Pancreas (tissue), 10 donors: ENCODE measurements at regions not wholly inside any gene's neighbourhood (a gene's known extent, or its start where the extent isn't known, plus 50 kb on each side); places are given as distances from the start of the nearest gene placed in this dataset.
A peak's percentile ranks its signal among the peaks of the same experiment; 100 is the strongest.

ENCODE experiments used
- ATAC-seq, 4 donors: fragments of 200-7000 bp; cut with Tn5 transposase; one replicate each; pipeline versions ENCODE4 v1.8.0 to v1.9.1; 2020; ENCODE audit warnings: mild to moderate bottlenecking in 4 of 4, moderate library complexity in 4 of 4
- DNase-seq, 6 donors: peaks; one replicate each; pipeline ENCODE4 v3.0.0-alpha.2; 2020
- FAIRE-seq: peaks from 2 replicates; lab custom pipeline; 2012; peaks lifted over from hg19 to GRCh38; lab: Jason Lieb, UNC
- H3K27ac ChIP-seq, 4 donors: fragments of 200-600 bp; sonication (generic); 1 replicate in 3 of 4; 2 replicates in 1 of 4; pipeline versions ENCODE4 v1.5.0 to v1.8.0; 2020
- H3K27me3 ChIP-seq, 4 donors: fragments of 200-600 bp; one replicate each; pipeline ENCODE4 v1.8.0; 2021
- H3K36me3 ChIP-seq, 3 donors: fragments of 200-600 bp; sonication (generic) in 1 of 3; one replicate each; pipeline versions ENCODE4 v1.5.0 to v1.8.0; 2020 to 2021
- H3K4me1 ChIP-seq, 3 donors: fragments of 200-600 bp; one replicate each; pipeline ENCODE4 v1.8.0; 2021
- H3K4me3 ChIP-seq, 4 donors: fragments of 200-600 bp; sonication (generic) in 2 of 4; one replicate each; pipeline versions ENCODE4 v1.5.0 to v1.8.0; 2020 to 2021
- H3K9me3 ChIP-seq, 4 donors: fragments of 200-600 bp; one replicate each; pipeline ENCODE4 v1.8.0; 2021
- CTCF ChIP-seq, 4 donors: fragments of 200-600 bp; sonication (generic) in 3 of 4; IDR thresholded peaks; one replicate each; pipeline versions ENCODE4 v1.5.0 to v1.8.0; 2021; ENCODE audit warnings: antibody characterized with exemption in 4 of 4
- WGBS, 2 donors: extraction: QIAGEN DNeasy Blood & Tissue Kit; methylation state at CpG; one replicate each; pipeline ENCODE4 v1.1.7; 2013; 5-methylcytosine and 5-hydroxymethylcytosine counted together
- intact Hi-C, 3 donors: fragments of 100-400 bp; cut with DNase I; formaldehyde crosslinking; loops; one replicate each; pipeline versions ENCODE4 v1.11.1 to v1.14.2; 2022
- donor health status: healthy with polysubstance abuse.
- donor health status: DM: no; HTN: no; CAD: no; lungs with moderate emphysema.
- donor health status: DM: no; HTN: no; CAD: no.
- donor health status: control.
- donor health status: control.
- donor health status: Bipolar disorder and iron deficiency.
- donor health status: DM: yes; HTN: yes; CAD: no.
- donor health status: DM: no; HTN: no; CAD: no.
- donor health status: DM: no; HTN: no; CAD: no.
- donor health status: DM: yes; HTN: yes; CAD: no.

- no peak for FAIRE-seq
- WGBS, 2 donors, result 82 to 87% methylated on average over 12 of the region's 12 CpGs
- peak in 2 of 6 donors; percentile 0 to 12 for DNase-seq
- no peak for TF ChIP-seq CTCF (IDR thresholded peaks at IDR 0.05)
- no peak overlapping the region for H3K27ac ChIP-seq
- H3K4me3 ChIP-seq, result no peak overlapping the region
- H3K27me3 ChIP-seq, result no peaks in the 10 kb centered on the region
- no peaks in the 10 kb centered on the region for H3K36me3 ChIP-seq
- H3K9me3 ChIP-seq, result no peaks in the 10 kb centered on the region
- no peaks in the 10 kb centered on the region for H3K4me1 ChIP-seq
- intact Hi-C loops, result no loop called here
- ATAC-seq, result no peak
Observed at GRCh38 chr2:120421126-120421829, 75.3 kb downstream of the INHBB start.

GRCh38 chr2:120421830-120422175, 75.9 kb downstream of the INHBB start:
- 46 to 55% methylated on average over 7 of the region's 7 CpGs for WGBS, 2 donors
- FAIRE-seq, result no peak
- H3K4me3 ChIP-seq, result no peak overlapping the region

GRCh38 chr2:120422465-120423160, 76.7 kb downstream of the INHBB start:
- no peaks in the 10 kb centered on the region for H3K36me3 ChIP-seq
- H3K4me1 ChIP-seq, result no peaks in the 10 kb centered on the region
- no peaks in the 10 kb centered on the region for H3K9me3 ChIP-seq
- H3K4me3 ChIP-seq, result no peak overlapping the region
- H3K27ac ChIP-seq, result no peak overlapping the region
- peak in 2 of 6 donors; percentile 1 to 13 for DNase-seq
- TF ChIP-seq CTCF (IDR thresholded peaks at IDR 0.05), result no peak
- intact Hi-C loops, result no loop called here
- H3K27me3 ChIP-seq, result no peaks in the 10 kb centered on the region
- no peak for FAIRE-seq
- 62 to 63% methylated on average over 9 of the region's 9 CpGs for WGBS, 2 donors
- peak in 2 of 4 donors; percentile 20 to 32 for ATAC-seq

More at GRCh38 chr2:120421830-120422175, 75.9 kb downstream of the INHBB start:
- Histone ChIP-seq H3K36me3 (no peaks in the 10 kb centered on the region), H3K27me3 (no peaks in the 10 kb centered on the region), H3K4me1 (no peaks in the 10 kb centered on the region), H3K27ac (no peak overlapping the region), H3K9me3 (no peaks in the 10 kb centered on the region)
- TF ChIP-seq CTCF (IDR thresholded peaks at IDR 0.05), result no peak
- intact Hi-C loops, result no loop called here
- DNase-seq (peak in 2 of 6 donors; percentile 0 to 20), ATAC-seq (no peak)

- no peak for TF ChIP-seq CTCF (IDR thresholded peaks at IDR 0.05)
- Histone ChIP-seq H3K4me3 (no peak overlapping the region), H3K36me3 (no peaks in the 10 kb centered on the region), H3K4me1 (no peaks in the 10 kb centered on the region), H3K27ac (no peak overlapping the region), H3K27me3 (no peaks in the 10 kb centered on the region), H3K9me3 (no peaks in the 10 kb centered on the region)
- ATAC-seq (no peak), FAIRE-seq (no peak), DNase-seq (peak in 2 of 6 donors; percentile 0 to 11)
- intact Hi-C loops, result no loop called here
- 83 to 84% methylated on average over 6 of the region's 6 CpGs for WGBS, 2 donors
Observed at GRCh38 chr2:120423167-120423943, 77.4 kb downstream of the INHBB start.
